Fibroblast of pulmonary artery (primary cell): ENCODE measurements at regions not wholly inside any gene's neighbourhood (a gene's known extent, or its start where the extent isn't known, plus 50 kb on each side); places are given as distances from the start of the nearest gene placed in this dataset.
A peak's percentile ranks its signal among the peaks of the same experiment; 100 is the strongest.

ENCODE experiments used
- DNase-seq: peaks from one replicate; pipeline ENCODE4 v3.0.0-alpha.2; 2010; ENCODE audit warnings: low read depth
- H3K4me3 ChIP-seq: replicated peaks from 2 replicates; pipeline ENCODE4 v1.5.1; 2011; ENCODE audit warnings: low read depth, mild to moderate bottlenecking, control low read depth, low read length, moderate library complexity
- CTCF ChIP-seq: IDR thresholded peaks from 2 replicates; pipeline ENCODE4 v1.5.1; 2011; ENCODE audit warnings: mild to moderate bottlenecking, control low read depth, low read length, inconsistent platforms; ENCODE audit errors: missing control alignments

- H3K4me3 ChIP-seq: peak overlapping the region; percentile 19
- no peak for DNase-seq
- TF ChIP-seq CTCF: no peak
These were observed 866.7 kb upstream of the GJE1 start for GRCh38 chr6:141265756-141266623.

- no peak for TF ChIP-seq CTCF
These were observed 868.6 kb upstream of the GJE1 start for GRCh38 chr6:141264101-141264500.

GRCh38 chr6:141261672-141262060 lies 871.1 kb upstream of the GJE1 start:
- no peak for DNase-seq
- no peak for TF ChIP-seq CTCF

More at GRCh38 chr6:141264101-141264500, 868.6 kb upstream of the GJE1 start:
- H3K4me3 ChIP-seq: no peak overlapping the region
- DNase-seq: no peak

GRCh38 chr6:141261016-141261671 lies 871.6 kb upstream of the GJE1 start:
- TF ChIP-seq CTCF: no peak
- no peak for DNase-seq
- H3K4me3 ChIP-seq: no peak overlapping the region

More at GRCh38 chr6:141261672-141262060, 871.1 kb upstream of the GJE1 start:
- no peak overlapping the region for H3K4me3 ChIP-seq

GRCh38 chr6:141260627-141261015 lies 872.1 kb upstream of the GJE1 start:
- no peak overlapping the region for H3K4me3 ChIP-seq
- DNase-seq: no peak
- TF ChIP-seq CTCF: no peak

GRCh38 chr6:141259807-141260206 lies 872.9 kb upstream of the GJE1 start:
- DNase-seq: no peak
- no peak overlapping the region for H3K4me3 ChIP-seq
- no peak for TF ChIP-seq CTCF
